GM12865 (cell line): ENCODE measurements at regions not wholly inside any gene's neighbourhood (a gene's known extent, or its start where the extent isn't known, plus 50 kb on each side); places are given as distances from the start of the nearest gene placed in this dataset.

ENCODE experiments used
- DNase-seq: peaks from one replicate; pipeline ENCODE4 v3.0.0; 2010; ENCODE audit warnings: low read depth
- H3K4me3 ChIP-seq: 2 replicates; pipeline ENCODE4 v1.5.1; 2011; ENCODE audit warnings: mild to moderate bottlenecking, low read depth, low read length, control low read depth
- TF ChIP-seq, protein P1 (sequence below): IDR thresholded peaks from 2 replicates; pipeline ENCODE4 v1.5.1; 2011; ENCODE audit warnings: low read length, control low read depth, low read depth, inconsistent platforms; ENCODE audit not compliant: insufficient read depth; ENCODE audit errors: missing control alignments

DNA sequence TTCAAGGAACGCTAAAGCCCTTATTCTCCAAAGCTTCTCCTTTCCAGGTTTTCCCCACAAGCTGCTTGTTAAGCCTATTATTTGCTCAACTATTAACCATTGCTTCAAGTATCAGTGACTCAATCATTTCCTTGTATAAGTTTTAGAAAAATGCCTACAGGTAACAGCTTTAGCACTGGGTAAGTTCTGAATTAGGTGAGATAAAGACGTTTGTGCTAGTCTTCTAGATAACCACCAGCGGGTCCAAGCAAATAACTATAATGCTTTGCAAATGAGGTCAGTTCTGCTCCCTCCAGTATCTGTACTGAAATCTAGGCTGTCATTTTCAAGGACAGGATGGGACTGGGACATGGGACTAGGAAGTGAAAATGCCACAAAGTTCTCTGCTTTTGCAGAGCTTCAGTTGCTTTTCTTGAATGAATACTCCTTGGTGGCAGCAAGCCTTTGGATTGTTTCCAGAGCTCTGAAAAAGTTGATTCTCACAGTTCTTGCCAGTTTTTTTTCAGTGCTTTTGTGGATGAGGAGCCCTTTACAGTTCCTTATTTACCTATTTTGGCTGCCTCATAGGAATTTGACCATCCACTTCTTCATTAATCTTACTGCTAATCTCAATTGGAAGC, 1487.7 kb downstream of the EFNB2 start:
- TF ChIP-seq, protein P1, sequence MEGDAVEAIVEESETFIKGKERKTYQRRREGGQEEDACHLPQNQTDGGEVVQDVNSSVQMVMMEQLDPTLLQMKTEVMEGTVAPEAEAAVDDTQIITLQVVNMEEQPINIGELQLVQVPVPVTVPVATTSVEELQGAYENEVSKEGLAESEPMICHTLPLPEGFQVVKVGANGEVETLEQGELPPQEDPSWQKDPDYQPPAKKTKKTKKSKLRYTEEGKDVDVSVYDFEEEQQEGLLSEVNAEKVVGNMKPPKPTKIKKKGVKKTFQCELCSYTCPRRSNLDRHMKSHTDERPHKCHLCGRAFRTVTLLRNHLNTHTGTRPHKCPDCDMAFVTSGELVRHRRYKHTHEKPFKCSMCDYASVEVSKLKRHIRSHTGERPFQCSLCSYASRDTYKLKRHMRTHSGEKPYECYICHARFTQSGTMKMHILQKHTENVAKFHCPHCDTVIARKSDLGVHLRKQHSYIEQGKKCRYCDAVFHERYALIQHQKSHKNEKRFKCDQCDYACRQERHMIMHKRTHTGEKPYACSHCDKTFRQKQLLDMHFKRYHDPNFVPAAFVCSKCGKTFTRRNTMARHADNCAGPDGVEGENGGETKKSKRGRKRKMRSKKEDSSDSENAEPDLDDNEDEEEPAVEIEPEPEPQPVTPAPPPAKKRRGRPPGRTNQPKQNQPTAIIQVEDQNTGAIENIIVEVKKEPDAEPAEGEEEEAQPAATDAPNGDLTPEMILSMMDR = no peak
- no peak for DNase-seq
- no peak overlapping the region for H3K4me3 ChIP-seq

DNA sequence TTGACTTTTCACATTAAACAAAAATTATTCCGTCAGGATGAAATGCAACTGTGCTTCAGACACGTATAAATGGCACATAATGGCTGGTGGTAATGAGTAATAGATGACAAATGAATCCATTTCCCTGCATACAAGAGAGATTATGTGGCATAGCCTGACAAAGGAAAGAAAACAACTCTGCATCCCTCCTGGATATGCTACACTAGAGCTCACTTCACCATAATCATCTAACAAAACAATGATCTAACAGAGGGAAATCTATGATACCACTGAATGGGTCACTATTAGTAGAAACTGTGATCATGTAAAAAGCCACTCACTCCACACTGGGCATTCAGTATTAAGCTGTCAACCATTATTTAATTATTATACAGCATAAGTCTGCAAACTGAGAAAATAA, 1498.4 kb downstream of the EFNB2 start:
- DNase-seq = no peak
- TF ChIP-seq, protein P1 = no peak
- H3K4me3 ChIP-seq = no peak overlapping the region

DNA sequence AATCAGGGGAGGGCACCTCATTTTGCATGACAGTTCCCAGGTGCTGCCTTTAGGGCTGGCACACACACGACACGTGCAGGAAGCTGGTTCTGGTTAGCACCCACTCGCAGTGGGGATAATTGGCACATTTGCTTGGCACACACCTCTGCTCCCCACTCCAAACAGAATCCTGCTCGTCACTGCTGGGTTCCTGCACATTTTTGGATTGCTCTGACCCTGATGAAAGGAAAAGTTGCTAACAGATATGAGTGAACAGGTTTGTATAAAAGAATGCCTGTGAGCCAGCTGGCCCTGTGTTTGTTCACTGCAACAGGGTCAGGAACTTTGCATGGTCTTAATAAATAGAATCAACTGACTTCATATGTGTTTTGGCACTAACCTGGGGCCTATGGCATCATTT, 1500.4 kb downstream of the EFNB2 start:
- TF ChIP-seq, protein P1 = no peak
- DNase-seq = no peak
- no peak overlapping the region for H3K4me3 ChIP-seq

DNA sequence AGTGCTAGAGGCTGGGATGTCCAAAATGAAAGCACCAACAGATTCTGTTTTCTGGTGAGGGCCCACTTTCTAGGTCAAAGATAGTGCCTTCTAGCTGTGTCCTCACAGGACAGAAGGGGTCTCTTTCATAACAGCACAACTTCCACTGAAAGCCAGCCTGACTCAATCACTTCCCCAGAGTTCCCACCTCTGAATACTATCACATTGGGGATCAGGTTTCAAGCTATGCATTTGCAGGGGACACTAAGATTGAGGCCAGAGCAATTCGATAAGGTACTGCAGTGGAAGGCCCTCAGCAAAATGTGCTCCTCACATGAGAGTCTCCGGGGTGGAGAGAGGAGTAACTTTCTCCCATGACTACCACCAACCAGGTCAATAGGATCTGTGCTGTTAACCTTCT, 1501.5 kb downstream of the EFNB2 start:
- no peak for DNase-seq
- TF ChIP-seq, protein P1 = no peak
- no peak overlapping the region for H3K4me3 ChIP-seq

DNA sequence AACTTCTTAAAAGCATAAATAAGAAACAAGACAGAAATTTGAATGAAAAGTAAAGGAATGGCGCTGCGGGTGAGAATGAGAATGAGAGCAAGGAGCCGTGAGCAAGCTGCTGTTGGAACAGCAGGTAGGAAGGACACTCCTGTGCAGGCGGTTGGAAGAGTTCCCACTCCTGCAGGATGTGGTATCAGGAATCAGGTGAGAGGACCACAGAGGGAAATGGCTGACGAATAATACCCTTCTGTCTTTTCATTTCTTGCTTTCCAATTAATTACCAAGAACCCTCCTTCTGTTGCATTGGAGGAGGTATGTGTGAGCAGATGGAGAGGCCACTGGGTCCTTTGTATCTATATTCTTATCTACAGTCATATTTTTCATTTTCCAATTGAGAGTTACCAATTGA, 1504.2 kb downstream of the EFNB2 start:
- TF ChIP-seq, protein P1 = no peak
- no peak for DNase-seq
- H3K4me3 ChIP-seq = no peak overlapping the region

DNA sequence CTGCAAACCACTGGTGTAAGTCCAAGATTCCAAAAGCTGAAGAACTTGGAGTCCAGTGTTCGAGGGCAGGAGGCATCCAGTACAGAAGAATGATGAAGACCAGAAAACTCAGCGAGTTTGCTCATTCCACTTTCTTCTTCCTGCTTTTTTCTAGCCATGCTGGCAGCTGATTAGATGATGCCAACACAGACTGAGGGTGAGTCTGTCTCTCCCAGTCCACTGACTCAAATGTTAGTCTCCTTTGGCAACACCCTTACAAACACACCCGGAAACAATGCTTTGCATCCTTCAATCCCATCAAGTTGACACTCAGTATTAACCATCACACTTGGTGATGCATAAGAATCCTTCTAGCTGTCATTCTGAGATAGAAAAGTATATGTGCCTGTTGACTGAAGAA, 1504.6 kb downstream of the EFNB2 start:
- TF ChIP-seq, protein P1 = no peak
- DNase-seq = no peak
- no peak overlapping the region for H3K4me3 ChIP-seq

DNA sequence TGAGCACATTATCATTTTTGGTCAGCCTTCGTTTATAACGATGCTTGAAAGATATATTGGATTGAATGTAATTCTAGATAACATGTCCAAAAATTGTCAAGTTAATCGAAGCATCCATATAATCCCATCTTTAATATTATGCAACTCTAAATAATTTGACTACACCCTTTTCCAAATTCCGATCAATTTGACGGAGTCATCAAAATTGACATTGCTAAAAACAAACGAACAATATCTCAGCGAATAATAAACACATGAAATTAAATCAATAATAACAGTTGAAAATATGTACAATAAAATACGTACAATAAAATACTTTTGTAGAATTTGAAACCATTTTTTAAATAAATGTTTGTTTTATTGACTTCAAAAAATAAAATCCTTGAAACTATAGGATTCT, 1516.4 kb downstream of the EFNB2 start:
- TF ChIP-seq, protein P1 = no peak
- no peak overlapping the region for H3K4me3 ChIP-seq
- DNase-seq = no peak
